NOMO-1 (cell line): ENCODE measurements at regions not wholly inside any gene's neighbourhood (a gene's known extent, or its start where the extent isn't known, plus 50 kb on each side); places are given as distances from the start of the nearest gene placed in this dataset.
A peak's percentile ranks its signal among the peaks of the same experiment; 100 is the strongest.
"Not testable (repeated sequence)": the region's sequence is repeated elsewhere in the genome, so short reads cannot be mapped to it uniquely, and the experiment has no call there.

Experiments
- DNase-seq, 2 experiments: peaks; one replicate each; lab custom pipeline; 2025; ENCODE audit not compliant: unreplicated experiment in 2 of 2; lab: John Stamatoyannopoulos, UW

DNA sequence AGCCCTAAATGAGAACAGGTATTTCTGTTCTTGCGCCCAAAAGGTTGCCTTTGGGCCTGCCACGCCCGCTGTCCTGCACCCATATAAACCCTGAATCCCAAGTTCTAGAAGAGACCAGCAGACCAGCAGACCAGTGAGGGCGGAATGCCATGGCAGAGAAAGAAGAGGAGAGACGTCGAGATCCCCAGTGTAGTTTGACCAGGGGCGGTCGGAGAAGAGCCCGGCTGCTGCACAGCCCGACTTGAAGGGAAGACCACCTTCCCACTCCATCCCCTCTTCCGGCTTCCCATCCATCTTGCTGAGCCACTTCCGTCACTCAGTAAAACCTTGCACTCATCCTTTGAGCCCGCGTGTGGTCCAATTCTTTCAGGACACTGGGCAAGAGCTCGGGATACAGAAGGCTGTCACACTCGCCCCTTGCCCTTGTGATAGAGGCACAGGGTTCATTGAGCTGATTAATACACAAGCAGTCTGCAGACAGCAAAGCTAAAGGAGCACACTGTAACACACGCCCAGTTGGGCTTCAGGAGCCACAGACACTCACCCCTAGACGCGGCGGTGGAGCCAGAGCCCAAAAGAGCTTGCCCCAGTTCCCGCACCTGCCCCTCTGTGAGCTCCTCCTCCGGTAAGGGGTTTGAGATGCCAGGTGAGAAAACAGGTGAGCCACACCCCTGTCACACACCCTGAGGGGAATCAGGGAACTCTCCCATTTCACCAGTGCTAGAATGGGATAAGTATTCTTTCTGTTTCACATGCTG, 230.8 kb downstream of the PCDH10 start:
- no peak for DNase-seq

DNA sequence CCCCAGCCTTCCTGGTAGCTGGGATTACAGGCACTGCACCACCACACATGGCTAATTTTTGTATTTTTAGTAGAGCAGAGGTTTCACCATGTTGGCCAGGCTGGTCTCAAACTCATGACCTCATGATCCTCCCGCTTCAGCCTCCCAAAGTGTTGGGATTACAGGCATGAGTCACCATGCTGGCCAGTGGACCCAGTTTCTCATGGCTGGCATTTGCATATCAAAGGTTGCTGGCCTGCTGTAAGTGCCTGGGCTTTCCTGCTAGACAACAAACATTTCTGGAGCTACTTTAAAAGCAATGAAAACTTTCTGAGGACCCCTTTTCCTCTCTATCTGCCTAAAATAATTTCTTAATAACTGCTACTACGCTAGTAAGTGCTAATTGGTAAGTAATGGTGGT, 228.2 kb downstream of the PCDH10 start:
- DNase-seq, result no peak

DNA sequence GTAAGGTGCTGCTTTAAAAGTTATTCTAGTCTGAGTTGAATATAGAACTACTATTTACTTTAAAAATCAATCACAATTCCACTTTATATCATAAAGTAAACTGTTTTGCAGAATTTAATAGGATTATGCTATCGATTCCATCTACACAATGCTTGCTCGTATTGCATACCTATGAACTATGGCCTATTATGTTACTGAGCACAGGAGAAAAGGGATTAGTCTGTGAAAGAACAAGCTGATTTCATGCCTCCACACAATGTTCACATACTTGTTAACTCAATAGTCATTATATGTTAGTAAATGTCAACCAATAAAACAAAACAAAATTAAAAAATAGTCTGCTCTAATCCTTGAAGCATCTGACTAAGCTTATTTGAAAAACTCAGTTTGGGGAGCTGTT, 223.6 kb downstream of the PCDH10 start:
- no peak for DNase-seq

DNA sequence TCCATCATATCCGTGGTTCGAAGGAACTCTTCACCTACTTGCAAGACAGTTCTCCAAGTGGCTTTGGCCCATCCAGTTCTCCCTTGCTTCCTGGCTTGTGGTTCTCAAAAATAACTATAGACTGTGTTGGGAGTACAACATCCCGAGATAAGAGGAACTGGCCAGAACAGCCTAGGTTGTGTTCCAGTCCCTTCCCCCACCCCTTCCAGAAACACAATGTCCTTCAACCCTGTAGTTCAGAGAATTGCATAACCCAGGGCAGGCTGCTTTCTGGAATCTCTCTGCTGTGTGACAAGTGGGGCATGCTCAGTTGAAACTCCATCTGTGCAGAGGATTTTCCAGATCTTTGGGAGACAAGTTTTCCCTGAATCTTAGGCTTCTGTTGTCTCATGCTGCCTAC, 206.5 kb downstream of the PCDH10 start:
- no peak for DNase-seq

DNA sequence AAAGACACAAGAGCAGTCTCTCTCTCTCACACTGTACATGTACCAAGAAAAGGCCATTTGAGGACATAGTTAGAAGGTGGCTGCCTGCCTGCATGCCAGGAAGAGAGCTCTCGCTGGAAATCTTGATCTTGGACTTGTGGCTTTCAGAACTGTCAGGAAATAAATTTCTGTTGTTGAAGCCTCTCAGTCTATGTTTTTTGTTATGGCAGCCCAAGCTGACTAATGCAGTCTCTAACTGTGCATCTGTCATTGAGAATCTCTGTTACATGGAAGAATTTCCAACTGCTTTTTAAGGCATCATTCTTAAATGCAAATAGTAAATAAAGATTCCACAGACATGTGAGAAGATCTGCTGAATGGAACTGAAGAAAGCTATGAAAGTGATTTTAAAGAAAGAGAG, 198.3 kb downstream of the PCDH10 start:
- DNase-seq, result no peak

DNA sequence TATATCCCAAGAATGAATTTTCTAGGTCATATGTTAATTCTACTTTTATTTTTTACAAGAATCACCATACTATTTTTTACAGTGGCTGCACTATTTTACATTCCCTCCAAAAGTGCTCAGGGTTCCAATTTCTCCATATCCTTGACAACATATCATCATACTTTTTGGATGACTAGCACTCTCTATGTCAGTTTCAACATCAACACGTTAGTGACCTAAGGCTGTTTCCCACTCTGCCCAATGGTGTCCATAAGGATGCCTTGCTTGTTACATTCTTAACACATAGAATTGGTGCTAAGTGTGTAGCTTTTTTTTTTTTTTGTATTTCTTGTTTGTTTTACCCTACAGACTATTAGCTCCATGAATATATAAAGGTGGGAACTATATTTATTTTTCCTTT, 175.4 kb downstream of the PCDH10 start:
- no peak for DNase-seq

DNA sequence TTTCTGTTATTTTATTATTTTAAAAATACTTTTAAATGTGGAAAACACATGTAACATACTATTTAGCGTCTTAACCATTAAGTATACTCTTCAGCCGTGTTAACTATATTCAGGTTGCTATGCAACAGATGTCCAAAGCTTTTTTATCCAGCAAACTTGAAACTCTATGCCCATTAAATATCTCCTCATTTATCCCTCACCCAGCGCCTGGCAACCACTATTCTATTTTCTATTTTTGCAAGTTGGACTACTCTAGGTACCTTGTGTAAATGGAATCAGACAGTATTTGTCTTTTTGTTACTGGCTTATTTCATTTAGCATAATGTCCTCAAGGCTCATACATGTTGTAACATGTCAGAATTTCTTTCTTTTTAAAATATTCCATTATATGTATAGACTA, 174.6 kb downstream of the PCDH10 start:
- no peak for DNase-seq

DNA sequence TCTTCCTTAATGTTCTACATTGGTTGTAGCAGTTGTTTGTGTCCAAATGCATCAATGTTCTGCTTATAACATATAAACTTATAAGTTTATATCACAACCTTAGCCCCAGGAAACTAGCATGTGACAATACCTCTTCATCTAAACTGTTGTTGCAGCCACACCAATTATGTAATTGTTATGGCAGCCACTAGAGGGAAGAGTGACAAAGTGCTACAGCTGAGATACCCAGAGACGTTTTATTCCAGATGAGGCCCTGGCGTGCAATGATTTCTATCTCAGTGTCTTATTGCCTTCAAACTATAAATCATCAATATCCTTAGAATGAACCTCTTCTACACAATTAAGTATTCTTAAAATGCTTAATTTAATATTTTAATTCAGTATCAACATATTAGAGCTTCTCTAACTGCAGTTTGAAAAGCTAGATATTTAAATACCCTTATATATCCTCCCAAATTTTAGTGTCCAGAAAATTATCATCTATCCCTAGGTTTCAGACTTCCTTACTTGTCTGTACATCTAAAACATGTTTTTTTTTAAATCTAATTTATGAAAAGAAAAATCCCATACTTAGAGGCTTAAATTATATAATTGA, 171.6 kb downstream of the PCDH10 start:
- DNase-seq, result peak in 1 of 2 experiments; percentile 9

DNA sequence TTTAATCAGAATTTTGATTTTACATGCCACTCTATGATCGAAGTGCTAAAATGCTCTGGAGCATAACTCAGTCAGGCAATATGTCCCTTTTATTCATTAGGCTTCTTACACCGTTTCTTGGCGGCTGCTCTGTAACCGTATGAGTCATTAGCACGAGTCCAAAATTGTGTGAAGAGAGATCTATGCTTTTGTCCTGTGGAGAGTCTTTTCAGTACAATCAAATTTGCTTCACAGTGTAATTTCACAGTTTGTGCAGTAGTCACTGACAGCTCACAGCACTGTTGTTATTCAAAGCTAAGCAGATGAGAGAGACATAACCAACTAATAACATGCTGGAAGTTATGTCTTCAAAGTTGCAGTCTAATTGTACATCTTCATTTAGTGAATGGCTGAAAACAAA, 167.8 kb downstream of the PCDH10 start:
- DNase-seq, result no peak

DNA sequence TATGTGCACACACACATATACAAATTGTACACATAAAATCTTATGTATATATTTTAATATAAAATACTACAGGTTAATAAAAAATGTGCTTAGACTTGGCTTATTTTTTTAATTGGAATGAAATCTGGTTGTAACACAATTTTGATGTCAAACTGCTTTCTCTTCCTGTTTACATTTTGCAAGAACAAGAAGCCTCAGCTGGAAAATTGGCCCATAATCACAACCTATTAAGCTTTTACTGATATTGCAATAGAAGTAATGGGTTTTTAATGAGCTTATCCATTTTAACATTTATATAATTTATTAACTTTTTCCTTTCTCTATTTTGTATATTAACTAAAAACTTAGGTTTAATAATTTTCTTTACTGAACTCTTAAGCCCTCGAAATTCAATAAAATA, 165.9 kb downstream of the PCDH10 start:
- no peak for DNase-seq

DNA sequence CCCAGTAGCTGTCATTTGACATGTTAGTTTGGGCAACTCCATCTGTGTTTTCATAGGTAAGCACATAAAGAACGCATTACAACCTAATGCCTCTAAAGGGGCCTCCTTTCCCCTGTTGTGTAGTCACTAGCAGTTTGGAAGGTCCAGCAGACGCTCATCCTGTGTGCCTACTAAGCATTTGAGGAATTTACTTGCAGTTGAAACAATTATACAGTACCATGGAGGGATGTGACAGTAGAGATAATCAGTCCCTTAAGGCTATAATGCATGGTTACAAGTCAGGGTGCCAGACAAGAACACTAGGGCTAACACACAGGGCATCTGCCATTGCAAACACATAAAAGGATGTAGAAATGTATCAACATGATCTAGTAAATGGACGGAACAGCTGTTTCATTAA, 138.3 kb downstream of the PCDH10 start:
- no peak for DNase-seq

DNA sequence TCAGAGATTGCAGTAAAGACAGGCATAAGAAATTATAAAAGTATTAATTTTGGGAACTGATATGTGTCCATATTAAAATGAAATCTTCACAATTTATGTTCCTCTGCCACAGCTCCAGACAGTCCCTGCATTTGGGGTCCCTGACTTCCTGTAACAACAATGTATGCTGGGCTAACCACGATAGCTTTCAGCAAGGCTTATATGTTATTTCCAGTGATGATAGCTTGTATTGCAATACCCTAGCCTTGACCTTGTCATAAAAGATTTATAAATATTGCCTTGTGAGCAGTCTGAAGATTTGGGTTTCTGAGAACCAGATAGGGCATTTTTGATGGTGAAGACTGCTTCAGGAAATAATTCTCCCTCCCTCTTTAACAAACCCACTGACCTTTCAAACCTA, 129.5 kb downstream of the PCDH10 start:
- no peak for DNase-seq

DNA sequence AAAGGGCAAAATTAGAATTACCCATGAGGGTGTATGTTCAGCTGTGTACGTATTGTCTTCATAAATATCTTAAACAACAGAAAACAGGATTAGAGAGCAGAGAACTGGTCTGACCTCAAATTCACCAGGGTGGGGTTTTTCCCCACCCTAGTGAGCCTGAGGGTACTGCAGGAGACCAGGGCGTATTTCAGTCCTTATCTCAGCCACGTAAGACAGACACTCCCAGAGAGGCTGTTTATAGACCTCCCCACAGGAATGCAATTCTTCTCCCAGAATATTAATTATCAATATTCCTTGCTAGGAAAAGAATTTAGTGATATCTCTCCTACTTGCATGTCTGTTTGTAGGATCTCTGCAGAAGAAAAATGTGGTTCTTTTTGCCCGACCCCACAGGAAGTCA, 128.8 kb downstream of the PCDH10 start:
- not testable (repeated sequence) for DNase-seq

DNA sequence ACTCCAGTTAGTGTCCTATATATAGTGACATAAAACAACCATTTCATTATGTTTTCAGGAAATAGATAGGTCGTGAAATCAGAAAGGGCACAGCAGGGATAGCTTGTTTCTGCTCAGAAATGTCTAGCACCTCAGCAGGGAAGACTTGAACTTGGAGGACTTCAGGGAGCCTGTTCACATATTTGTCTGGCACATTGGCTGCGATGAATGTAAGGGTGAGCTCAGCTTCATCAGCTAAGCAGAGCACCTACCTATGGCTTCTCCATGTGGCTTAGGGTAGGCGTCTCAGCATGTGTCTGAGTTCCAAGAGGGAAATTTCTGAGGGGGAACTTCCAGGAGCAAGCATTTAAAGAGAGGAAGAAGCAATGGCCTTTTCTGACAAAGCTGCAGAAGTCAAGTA, 126.2 kb downstream of the PCDH10 start:
- no peak for DNase-seq

DNA sequence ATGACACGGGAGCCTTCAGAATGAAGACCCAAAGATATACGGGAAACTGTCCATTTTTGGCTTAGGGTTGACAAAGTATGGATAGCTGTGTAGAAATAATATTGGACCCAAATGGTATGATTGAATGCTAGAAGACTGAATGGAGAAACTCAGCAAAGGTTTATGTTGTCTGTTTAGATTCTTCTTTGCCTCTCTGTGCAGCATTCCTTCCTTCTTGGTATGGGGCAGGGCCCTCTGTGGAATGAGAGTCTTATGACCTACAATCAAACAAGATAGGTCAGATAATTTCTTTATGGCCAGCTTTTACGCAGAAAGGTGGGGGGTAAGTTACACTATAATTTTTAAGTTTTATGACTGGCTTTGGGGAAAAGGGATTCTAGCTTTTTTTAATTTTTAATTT, 124.3 kb downstream of the PCDH10 start:
- no peak for DNase-seq

DNA sequence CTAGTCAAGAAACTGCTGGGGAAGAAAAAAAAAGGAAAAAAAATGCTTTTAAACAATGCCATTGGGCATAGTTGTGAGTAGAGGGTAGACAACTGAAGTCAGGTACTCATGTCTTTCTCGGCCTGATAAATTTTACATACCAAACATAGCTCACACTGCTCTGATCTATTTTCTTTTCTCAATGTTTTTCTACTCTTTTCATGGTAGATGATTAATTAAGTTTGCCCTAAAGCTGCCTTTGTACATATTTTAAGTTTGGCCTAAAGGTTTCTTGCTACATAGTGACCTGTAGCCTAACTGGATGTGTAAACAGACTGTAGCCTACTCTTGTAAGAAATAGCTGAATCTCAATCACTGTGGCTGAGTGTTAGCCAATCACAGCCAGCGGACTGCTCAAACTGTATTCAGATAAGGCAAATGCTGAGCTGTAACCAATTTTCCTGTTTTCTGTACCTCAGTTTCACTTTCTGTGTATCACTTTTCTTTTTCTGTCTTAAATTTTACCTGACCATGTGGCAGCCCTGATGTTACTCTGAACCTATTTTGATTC, 121.0 kb downstream of the PCDH10 start:
- no peak for DNase-seq

DNA sequence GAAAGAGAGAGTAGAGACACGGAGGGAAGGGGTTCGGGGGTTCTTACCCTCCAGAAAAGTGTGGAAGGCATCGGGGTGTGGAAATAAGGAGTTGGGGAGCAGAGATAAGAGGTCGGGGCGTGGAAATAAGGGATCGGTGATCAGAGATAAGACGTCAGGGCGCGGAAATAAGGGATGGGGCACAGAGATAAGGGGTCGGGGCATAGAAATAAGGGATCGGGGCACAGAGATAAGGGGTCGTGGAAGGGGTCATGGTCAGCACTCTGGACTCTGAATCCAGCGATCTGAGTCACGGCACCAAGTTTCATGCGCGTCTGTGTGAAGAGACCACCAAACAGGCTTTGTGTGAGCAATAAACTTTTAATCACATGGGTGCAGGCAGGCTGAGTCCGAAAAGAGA, 119.1 kb downstream of the PCDH10 start:
- DNase-seq, result no peak

DNA sequence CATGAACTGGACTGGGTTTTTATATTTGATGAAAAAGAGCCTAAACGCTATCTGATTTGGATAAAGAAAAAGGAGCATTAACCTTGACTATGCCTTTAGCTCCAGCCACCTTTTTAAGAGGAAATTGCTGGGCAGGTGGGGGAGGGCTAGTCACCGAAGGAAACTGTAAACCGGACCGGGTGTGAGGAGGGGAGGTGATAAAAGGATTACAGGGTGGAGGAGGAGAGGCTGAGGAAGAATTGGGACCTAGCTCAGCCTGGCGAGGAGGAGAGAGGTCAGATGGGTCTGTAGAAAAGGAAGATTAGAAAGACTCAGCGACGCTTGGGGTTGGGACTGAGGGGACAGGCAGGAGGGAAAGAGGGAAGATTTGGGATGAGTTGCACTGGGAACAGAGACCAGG, 118.4 kb downstream of the PCDH10 start:
- not testable (repeated sequence) for DNase-seq

DNA sequence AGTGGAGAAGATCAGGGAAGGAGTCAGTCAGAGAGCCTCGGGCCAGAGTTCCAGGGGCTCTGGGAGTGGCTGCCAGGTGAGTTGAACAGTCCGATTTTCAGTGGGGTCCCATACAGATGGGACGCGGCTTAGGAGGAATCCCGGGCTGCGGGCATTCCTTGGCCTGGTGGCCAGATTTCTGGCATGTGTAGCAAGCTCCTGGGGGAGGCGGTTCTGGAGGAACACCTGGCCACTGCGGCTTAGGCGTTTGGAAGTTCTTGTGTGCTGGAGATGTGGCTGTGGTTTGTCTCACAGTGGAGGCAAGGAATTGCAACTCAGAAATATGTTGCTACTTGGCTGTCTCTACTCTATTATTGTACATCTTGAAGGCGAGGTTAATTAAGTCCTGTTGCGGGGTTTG, 117.9 kb downstream of the PCDH10 start:
- not testable (repeated sequence) for DNase-seq

DNA sequence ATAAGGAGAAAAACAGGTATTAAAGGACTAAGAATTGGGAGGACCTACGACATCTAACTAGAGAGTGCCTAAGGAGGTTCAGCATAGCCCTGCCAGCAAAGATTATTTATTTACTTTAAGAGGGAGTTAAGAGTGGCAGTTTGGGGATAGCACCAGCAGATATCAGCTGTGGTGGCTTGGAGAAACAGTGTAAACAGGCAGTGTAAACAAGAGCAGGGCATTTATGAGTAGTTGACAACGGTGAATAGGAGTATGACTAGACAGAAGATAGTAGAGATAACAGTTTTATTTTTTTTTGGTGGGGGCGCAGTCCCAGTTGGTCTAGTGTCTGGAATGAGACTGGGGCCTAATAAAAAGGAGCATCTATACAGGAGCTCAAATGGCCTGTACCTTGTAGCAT, 115.2 kb downstream of the PCDH10 start:
- DNase-seq, result not testable (repeated sequence)

DNA sequence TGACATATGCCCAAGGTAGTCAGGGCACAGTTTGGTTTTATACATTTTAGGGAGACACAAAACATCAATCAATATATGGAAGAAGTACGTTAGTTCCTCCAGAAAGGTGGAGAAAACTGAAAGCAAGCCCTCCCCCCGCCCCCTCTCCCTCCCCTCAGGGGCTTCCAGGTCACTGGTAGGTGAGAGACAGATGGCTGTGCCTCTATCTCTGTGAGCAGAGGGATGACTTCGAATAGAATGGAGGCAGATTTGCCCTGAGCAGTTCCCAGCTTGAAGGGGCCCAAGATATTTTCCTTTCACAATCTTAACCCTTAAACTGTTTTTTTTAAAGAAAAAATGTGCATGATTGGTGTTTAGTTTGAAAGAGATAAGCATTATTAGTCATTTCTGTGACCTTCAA, 114.0 kb downstream of the PCDH10 start:
- DNase-seq, result no peak

DNA sequence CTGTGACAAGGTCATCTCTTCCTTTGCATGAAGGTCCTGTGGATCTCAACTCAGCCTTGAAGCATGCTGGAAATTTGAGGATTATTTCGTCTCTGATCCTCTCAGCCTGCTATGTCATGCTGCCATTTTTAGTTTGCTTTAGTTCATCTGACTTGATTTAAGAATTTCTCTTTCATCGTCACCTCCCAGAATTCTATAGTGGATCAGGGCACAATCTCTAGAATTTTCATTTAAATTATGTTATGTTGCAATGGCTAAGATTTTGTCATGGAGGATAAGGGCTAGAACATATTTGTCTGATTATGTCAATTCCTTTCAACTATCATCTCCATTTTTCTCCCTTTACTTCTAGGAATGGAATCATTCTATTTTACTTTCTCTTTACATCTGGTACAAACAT, 98.8 kb downstream of the PCDH10 start:
- no peak for DNase-seq
